HCT116 (cell line): ENCODE measurements at regions not wholly inside any gene's neighbourhood (a gene's known extent, or its start where the extent isn't known, plus 50 kb on each side); places are given as distances from the start of the nearest gene placed in this dataset.

Experiments used
- ATAC-seq: fragments of 200-7000 bp; cut with Tn5 transposase; 2 replicates; pipeline ENCODE4 v1.9.1; 2020; ENCODE audit warnings: mild to moderate bottlenecking, moderate library complexity
- BruUV-seq: library from RNA; stranded (reverse); fragments of 400-500 nt; replicated peaks from 2 replicates; lab custom pipeline; 2021; lab: Mats Ljungman, UMichigan
- CTCF ChIA-PET: fragments of 300-600 bp; sonication (Branson Sonifier 250); formaldehyde crosslinking; loops from one replicate; lab custom pipeline; 2021; ENCODE audit warnings: antibody characterized with exemption; lab: Charles Lee
- POLR2A ChIA-PET: fragments of 300-600, 350-600 bp; sonication (Branson Sonifier 250); formaldehyde crosslinking; loops from one replicate; lab custom pipeline; 2021; ENCODE audit warnings: antibody characterized with exemption; lab: Charles Lee
- RAD21 ChIA-PET, 2 experiments: fragments of 300-600 bp; sonication (Branson Sonifier 250); formaldehyde crosslinking; loops; one replicate each; lab custom pipeline; 2023; ENCODE audit warnings: low total read pairs in 2 of 2; ENCODE audit not compliant: uncharacterized antibody in 2 of 2, unreplicated experiment in 2 of 2, low non-redundant PET in 1 of 2; lab: Charles Lee
- DNase-seq: peaks from one replicate; pipeline ENCODE4 v3.0.0-alpha.2; 2010; ENCODE audit warnings: low read depth, low spot score
- H2AFZ ChIP-seq: fragments of 200-600 bp; shearing (Covaris generic), sonication (generic); 2 replicates; pipeline ENCODE4 v1.6.1; 2017; ENCODE audit warnings: low read depth, mixed run types, mixed read lengths, antibody characterized with exemption, low read length; ENCODE audit not compliant: poor library complexity, severe bottlenecking
- H3K27ac ChIP-seq: 2 replicates; pipeline ENCODE4 v1.5.1; 2012; ENCODE audit warnings: low read depth, low read length
- H3K27me3 ChIP-seq: fragments of 200-600 bp; sonication (generic); 2 replicates; pipeline ENCODE4 v1.6.1; 2016; ENCODE audit warnings: mixed run types, low read length, mixed read lengths; ENCODE audit not compliant: insufficient read depth
- H3K36me3 ChIP-seq, 2 experiments: fragments of 200-500 bp in 1 of 2; fragments of 200-600 bp in 1 of 2; sonication (Bioruptor generic) in 1 of 2; sonication (generic) in 1 of 2; 2 replicates each; pipeline versions ENCODE4 v1.5.1 to v1.6.1; 2014 to 2016; ENCODE audit warnings: low read length in 2 of 2, inconsistent platforms in 1 of 2, mixed read lengths in 1 of 2, mixed run types in 1 of 2; ENCODE audit not compliant: insufficient read depth in 2 of 2, control insufficient read depth in 1 of 2
- H3K4me1 ChIP-seq, 2 experiments: fragments of 200-600 bp in 1 of 2; sonication (generic) in 1 of 2; 2 replicates each; pipeline versions ENCODE4 v1.5.1 to v1.6.1; 2012 to 2017; ENCODE audit warnings: low read length in 2 of 2, inconsistent platforms in 1 of 2, mild to moderate bottlenecking in 1 of 2, mixed read lengths in 1 of 2, mixed run types in 1 of 2, moderate library complexity in 1 of 2; ENCODE audit not compliant: insufficient read depth in 2 of 2, control insufficient read depth in 1 of 2
- H3K4me2 ChIP-seq: fragments of 200-600 bp; sonication (generic); 2 replicates; pipeline ENCODE4 v1.6.1; 2017; ENCODE audit warnings: mixed run types, low read length, mixed read lengths
- H3K4me3 ChIP-seq, 2 experiments: fragments of 200-600 bp in 1 of 2; sonication (generic) in 1 of 2; replicated peaks in 1 of 2; 2 replicates each; pipeline ENCODE4 v1.5.1; 2011 to 2016; ENCODE audit warnings: low read length in 2 of 2, control low read depth in 1 of 2, low read depth in 1 of 2, mild to moderate bottlenecking in 1 of 2, mixed read lengths in 1 of 2, mixed run types in 1 of 2
- H3K79me2 ChIP-seq: fragments of 200-600 bp; sonication (generic); 2 replicates; pipeline ENCODE4 v1.6.1; 2017; ENCODE audit warnings: mild to moderate bottlenecking, mixed run types, low read length, moderate library complexity, mixed read lengths; ENCODE audit not compliant: insufficient read depth
- H3K9ac ChIP-seq: fragments of 200-600 bp; sonication (generic); 2 replicates; pipeline ENCODE4 v1.6.1; 2016; ENCODE audit warnings: low read length, mixed read lengths
- H3K9me2 ChIP-seq: fragments of 200-600 bp; sonication (generic), shearing (Covaris generic); 2 replicates; pipeline ENCODE4 v1.6.1; 2017; ENCODE audit warnings: mixed run types, mild to moderate bottlenecking, moderate library complexity; ENCODE audit not compliant: insufficient read depth
- H3K9me3 ChIP-seq, 2 experiments: fragments of 200-500 bp in 1 of 2; fragments of 200-600 bp in 1 of 2; sonication (Bioruptor generic) in 1 of 2; sonication (generic) in 1 of 2; 2 replicates each; pipeline ENCODE4 v1.6.1; 2014 to 2017; ENCODE audit warnings: low read length in 2 of 2, mixed read lengths in 2 of 2, inconsistent platforms in 1 of 2, low read depth in 1 of 2, mild to moderate bottlenecking in 1 of 2, mixed run types in 1 of 2, moderate library complexity in 1 of 2; ENCODE audit not compliant: control insufficient read depth in 1 of 2, insufficient read depth in 1 of 2
- H4K20me1 ChIP-seq: fragments of 200-600 bp; sonication (generic), shearing (Covaris generic); 2 replicates; pipeline ENCODE4 v1.6.1; 2017; ENCODE audit warnings: mixed run types, mild to moderate bottlenecking, moderate library complexity; ENCODE audit not compliant: insufficient read depth
- CBX3 ChIP-seq: IDR thresholded peaks from 2 replicates; pipeline ENCODE4 v1.6.1; 2012; ENCODE audit warnings: low read depth
- CEBPB ChIP-seq: IDR thresholded peaks from 2 replicates; pipeline ENCODE4 v1.6.1; 2012; ENCODE audit warnings: low read depth
- ELF1 ChIP-seq: IDR thresholded peaks from 2 replicates; pipeline ENCODE4 v1.6.1; 2012; ENCODE audit warnings: low read depth, borderline replicate concordance
- EZH2 ChIP-seq: fragments of 200-600 bp; sonication (generic); IDR thresholded peaks from 2 replicates; pipeline ENCODE4 v1.6.1; 2017; ENCODE audit warnings: antibody characterized with exemption, mixed run types
- EZH2phosphoT487 ChIP-seq: fragments of 200-600 bp; IDR thresholded peaks from 2 replicates; pipeline ENCODE4 v1.6.1; 2018; ENCODE audit warnings: antibody characterized with exemption, borderline replicate concordance
- FOSL1 ChIP-seq: IDR thresholded peaks from 2 replicates; pipeline ENCODE4 v1.6.1; 2012; ENCODE audit warnings: low read depth
- JUND ChIP-seq: IDR thresholded peaks from 2 replicates; pipeline ENCODE4 v1.6.1; 2012
- POLR2AphosphoS5 ChIP-seq: IDR thresholded peaks from 2 replicates; pipeline ENCODE4 v1.6.1; 2011; ENCODE audit warnings: mild to moderate bottlenecking, low read depth, low read length, moderate library complexity
- RAD21 ChIP-seq: IDR thresholded peaks from 2 replicates; pipeline ENCODE4 v1.6.1; 2012; ENCODE audit warnings: low read depth, mild to moderate bottlenecking
- REST ChIP-seq: IDR thresholded peaks from 2 replicates; pipeline ENCODE4 v1.6.1; 2012; ENCODE audit warnings: low read depth
- SIN3A ChIP-seq: IDR thresholded peaks from 2 replicates; pipeline ENCODE4 v1.6.1; 2012; ENCODE audit warnings: low read depth
- SP1 ChIP-seq: IDR thresholded peaks from 2 replicates; pipeline ENCODE4 v1.6.1; 2012; ENCODE audit warnings: low read depth
- SRF ChIP-seq: IDR thresholded peaks from 2 replicates; pipeline ENCODE4 v1.6.1; 2012; ENCODE audit warnings: low read depth
- TCF7L2 ChIP-seq: IDR thresholded peaks from 2 replicates; pipeline ENCODE4 v1.7.0; 2011; ENCODE audit warnings: borderline replicate concordance, inconsistent platforms; ENCODE audit not compliant: insufficient read depth, insufficient read length; ENCODE audit errors: extremely low read depth
- YY1 ChIP-seq: IDR thresholded peaks from 2 replicates; pipeline ENCODE4 v1.6.1; 2011; ENCODE audit warnings: low read length, low read depth, moderate library complexity, mild to moderate bottlenecking; ENCODE audit not compliant: insufficient replicate concordance; ENCODE audit errors: extremely low read depth
- ZBTB33 ChIP-seq: IDR thresholded peaks from 2 replicates; pipeline ENCODE4 v1.6.1; 2011; ENCODE audit warnings: mild to moderate bottlenecking, low read length, moderate library complexity; ENCODE audit not compliant: insufficient replicate concordance; ENCODE audit errors: extremely low read depth
- ZFX ChIP-seq: fragments of 450-650 bp; IDR thresholded peaks from 2 replicates; pipeline ENCODE4 v1.6.1; 2017
- ZNF274 ChIP-seq: fragments of 200-500 bp; sonication (Bioruptor generic); IDR thresholded peaks from 2 replicates; pipeline ENCODE4 v1.6.1; 2014; ENCODE audit warnings: mild to moderate bottlenecking, low read depth, low read length, inconsistent platforms
- intact Hi-C: fragments of 100-400 bp; cut with micrococcal nuclease; formaldehyde crosslinking; loops from 2 replicates; pipeline ENCODE4 v1.10.0; 2022

DNA sequence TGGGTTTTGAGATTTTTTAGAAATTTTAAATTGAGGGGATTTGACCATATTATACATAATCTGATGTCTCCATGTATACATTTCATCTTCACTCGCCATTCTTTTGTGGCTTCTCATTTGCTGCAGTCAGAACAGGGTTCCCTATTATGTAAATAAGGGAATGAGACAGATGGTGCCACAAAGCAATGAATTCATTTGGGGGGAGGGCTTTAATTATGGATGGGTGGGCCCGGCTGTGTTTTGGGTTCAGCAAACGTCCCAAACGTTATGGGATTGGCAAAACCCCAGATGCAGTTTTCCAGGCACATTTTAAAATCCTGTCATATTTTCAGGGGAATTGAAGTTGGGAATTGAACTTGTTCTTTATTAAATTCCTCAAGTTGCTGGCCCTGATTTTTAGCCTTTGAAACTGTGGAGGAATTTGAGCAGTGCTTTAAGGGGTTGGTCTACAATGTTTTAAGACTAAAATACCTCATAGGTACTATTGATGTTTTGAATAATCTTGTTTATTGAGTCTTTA is 558.5 kb upstream of the ZNF462 start:
- no peaks in the 10 kb centered on the region for H3K9me3 ChIP-seq
- H3K9ac ChIP-seq: no peak overlapping the region
- CTCF ChIA-PET: no interaction called here
- H3K79me2 ChIP-seq: no peaks in the 10 kb centered on the region
- H3K4me2 ChIP-seq: no peak overlapping the region
- H3K36me3 ChIP-seq: no peaks in the 10 kb centered on the region
- no peak overlapping the region for H3K27ac ChIP-seq
- 0 out of 2 replicates have a peak, but pooled peaks cover 5% of the 10 kb centered on the region for H3K27me3 ChIP-seq
- BruUV-seq: no TSS peak
- TF ChIP-seq POLR2AphosphoS5 (no peak), ZNF274 (no peak), FOSL1 (no peak), EZH2 (no peak), RAD21 (no peak), CEBPB (no peak), ELF1 (no peak), SRF (no peak), REST (no peak), CBX3 (no peak), TCF7L2 (no peak), ZBTB33 (no peak), ZFX (no peak), SIN3A (no peak), SP1 (no peak), YY1 (no peak), JUND (no peak), EZH2phosphoT487 (no peak)
- no peaks in the 10 kb centered on the region for H4K20me1 ChIP-seq
- POLR2A ChIA-PET: no interaction called here
- RAD21 ChIA-PET: no interaction called here
- intact Hi-C loops: no loop called here
- no peaks in the 10 kb centered on the region for H3K9me2 ChIP-seq
- H3K4me3 ChIP-seq: no peak overlapping the region
- no peak overlapping the region for H2AFZ ChIP-seq
- DNase-seq (no peak), ATAC-seq (no peak)
- no peaks in the 10 kb centered on the region for H3K4me1 ChIP-seq
